HG03139 (cell line): ENCODE measurements at regions not wholly inside any gene's neighbourhood (a gene's known extent, or its start where the extent isn't known, plus 50 kb on each side); places are given as distances from the start of the nearest gene placed in this dataset.
"Not testable (repeated sequence)": the region's sequence is repeated elsewhere in the genome, so short reads cannot be mapped to it uniquely, and the experiment has no call there.

ENCODE experiments used
- ATAC-seq: cut with Tn5 transposase; IDR thresholded peaks from one replicate; pipeline ENCODE4 v1.9.1; 2021; ENCODE audit not compliant: unreplicated experiment

DNA sequence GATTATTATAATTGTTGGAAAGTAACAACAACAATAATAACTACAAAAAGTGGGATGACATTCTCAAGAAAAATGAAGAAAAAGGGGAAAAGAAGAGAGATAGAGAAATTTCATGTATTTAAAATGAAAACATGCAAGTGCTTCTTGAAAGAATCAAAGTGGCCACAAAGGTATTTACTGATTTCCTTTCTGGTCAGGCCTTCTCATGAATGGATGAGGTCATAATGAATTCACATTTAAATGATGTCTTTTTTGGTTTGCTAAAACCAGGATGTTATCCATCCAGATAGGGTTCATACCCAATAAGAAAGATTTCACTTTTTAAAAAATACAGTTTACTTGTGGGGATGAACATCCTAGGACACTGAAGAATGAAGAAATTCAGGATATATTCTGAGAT is 446.4 kb upstream of the PTGER4 start:
- no peak for ATAC-seq

DNA sequence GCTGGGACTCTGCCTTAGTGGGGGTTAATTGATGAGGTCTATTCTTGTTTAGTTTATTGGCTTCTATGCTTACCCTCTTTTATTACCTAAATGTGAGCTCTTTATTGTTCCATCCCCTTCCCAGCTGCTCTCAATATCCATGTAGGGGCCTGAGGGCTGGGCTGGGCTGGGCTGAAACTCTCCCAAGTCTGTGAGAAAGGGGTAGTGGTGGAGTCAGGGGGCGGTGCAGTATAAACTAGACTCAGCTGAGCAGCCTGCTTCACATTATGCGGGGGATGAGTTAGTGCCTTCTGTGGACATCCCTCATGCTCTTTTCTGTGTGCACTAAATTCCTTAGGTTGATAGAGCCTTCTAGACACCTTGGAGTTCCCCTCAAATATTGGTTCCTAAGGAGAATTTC is 451.8 kb upstream of the PTGER4 start:
- ATAC-seq = no peak

DNA sequence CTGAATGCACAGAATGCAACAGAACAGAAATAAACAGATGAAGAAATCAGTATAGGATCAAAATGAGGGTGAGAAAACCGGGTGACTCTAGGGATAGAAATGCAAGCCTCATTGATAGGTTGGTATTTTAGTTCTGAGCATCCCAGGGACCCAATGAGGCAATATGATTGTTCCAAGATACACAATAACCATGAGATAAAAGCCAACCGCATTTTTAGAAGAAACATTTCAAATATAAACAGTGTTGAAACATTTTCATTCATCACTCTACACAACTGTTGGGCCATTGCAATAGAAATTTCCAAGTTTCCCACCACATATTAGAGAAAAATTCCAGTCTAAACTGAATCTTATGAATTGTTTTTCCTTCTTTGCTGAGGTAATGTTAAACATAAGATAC is 452.3 kb upstream of the PTGER4 start:
- no peak for ATAC-seq

DNA sequence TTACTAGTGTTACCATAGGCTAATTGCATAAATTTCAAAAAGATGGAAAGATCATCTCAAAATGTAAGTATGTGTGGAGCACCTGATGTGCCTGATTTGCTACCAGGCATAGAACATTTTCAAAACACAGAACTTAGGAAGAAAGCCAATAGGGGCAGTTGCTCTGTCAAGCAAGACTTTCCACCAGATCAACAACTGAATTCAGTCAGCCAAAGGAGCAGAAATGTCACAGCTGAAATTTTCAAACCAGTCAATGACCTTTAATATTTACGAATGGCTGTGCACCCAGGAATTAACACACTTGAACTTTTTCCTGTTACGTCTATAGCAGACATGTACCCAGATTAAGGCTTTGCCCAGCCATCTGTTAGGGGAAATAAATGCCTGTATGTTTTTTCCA is 452.8 kb upstream of the PTGER4 start:
- no peak for ATAC-seq

DNA sequence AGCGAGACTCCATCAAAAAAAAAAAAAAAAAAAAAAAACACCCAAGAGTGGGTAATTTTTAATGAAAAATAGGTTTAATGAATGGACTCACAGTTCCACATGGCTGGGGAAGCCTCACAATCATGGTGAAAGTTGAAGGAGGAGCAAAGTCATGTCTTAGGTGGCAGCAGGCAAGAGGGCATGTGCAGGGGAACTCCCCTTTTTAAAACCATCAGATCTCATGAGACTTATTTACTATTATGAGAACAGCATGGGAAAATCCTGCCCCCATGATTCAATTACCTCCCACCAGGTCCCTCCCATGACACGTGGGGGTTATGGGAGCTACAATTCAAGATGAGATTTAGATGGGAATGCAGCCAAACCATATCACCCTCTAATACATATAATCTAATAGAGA is 454.6 kb upstream of the PTGER4 start:
- ATAC-seq = not testable (repeated sequence)

DNA sequence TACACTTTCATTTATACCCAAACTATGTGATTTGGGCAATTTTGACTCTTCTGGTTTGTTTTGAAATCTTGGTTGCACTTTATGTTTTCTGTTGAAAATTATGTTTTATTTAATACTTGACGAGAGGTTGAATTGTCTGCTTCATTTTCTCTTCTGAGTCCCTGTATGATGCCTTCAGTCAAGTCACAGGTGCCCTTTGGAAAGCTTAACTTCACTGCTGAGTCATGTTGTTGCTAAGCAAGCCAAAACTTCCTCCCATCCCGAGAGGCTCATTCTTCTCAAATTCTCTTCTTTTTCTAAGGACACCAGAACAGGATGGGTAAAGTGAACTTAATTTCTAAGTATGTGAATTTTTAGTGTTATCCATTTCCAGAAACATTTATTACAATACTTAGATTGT is 455.3 kb upstream of the PTGER4 start:
- ATAC-seq = no peak

DNA sequence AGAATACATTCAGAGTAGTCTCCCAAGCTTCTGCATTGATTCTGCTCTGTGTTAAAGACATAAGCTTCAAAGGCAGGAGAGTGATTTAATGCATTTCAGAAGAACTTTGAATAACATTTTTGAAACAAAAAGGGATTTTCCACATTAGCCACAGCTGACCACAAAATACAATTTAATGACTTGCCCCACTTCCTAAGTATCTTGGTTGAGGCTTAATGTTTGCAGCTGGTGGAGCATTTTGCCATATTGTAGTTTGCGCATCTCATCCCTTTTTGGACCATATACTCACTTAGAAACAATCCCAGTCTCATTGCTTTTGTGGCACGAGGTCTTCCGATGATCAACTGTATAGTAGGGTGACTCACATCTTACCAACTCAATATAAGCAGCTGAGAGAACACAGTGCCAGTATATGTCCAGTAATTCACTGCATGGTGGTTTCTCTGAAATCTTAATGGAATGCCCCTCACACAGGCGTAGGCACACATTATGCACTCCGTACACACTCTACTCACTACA is 455.8 kb upstream of the PTGER4 start:
- ATAC-seq = no peak

DNA sequence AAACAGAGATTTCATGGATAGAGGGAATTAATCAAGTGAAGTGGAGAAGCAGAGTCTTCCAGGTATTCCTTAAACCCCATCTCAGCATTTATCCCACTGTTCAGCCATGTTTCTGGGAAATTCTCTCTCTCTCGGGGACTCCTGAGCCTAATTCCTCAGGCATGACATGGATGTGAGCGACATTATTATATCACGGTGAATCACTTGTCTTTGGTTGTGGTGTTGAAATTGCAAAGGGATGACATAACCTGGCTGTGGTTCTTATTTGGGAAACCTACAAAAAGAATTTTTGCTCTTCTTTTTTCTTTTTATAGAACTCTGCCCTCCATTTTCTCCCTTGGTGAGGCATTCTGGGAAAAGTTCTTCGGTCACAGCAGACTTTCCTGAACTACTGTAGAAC is 457.9 kb upstream of the PTGER4 start:
- no peak for ATAC-seq

DNA sequence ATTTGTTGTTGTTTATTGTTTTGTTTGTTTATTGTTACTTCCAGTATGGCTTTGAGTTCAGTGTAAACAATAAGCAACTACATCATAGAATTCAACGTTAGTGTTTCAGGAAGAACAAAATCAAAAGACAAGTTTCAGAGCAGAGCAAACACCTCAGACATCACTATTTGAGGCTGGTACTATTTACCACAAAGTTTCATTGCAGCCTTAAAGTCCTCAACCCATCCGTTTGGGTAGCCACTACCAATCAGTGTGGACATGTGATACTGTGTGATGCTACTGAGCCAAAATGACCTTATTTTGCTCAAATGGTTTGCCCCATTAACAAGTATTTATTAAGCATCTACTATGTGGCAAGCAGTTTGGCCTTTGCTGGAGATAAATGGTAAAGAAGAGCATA is 458.5 kb upstream of the PTGER4 start:
- ATAC-seq = no peak

DNA sequence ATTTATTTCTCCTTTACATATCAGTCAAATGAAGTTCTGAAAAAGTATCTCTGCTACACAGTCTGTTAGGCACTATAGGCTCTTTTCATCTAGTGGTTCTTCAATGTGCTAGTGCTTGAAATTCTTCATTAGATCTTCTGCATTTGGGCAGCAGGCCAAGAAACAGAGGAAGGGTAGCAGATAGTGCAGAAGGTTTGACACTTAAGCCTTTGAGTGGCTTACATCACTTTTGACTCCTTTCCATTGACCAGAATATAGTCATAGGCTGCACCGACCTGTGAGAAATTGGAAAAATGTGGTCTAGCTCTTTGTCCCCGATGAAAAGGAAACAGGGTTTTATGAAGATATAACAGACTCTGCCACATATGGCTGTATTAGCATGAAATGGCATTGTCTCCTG is 459.5 kb upstream of the PTGER4 start:
- no peak for ATAC-seq

DNA sequence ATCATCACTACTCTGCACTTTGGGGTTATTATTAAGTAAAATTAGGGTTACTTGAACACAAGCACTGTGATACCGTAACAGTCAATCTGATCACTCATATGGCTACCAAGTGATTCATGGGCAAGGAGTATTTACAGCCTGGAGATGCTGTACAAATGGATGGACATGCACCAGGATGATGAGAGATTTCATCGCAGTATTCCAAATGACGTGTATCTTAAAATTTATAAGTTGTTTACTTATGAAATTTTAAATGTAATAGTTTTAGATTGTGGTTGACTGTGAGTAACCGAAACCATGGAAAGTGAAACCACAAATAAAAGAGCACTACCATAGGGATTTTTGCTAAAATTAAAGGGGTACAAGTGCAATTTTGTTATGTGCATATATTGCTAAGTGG is 462.2 kb upstream of the PTGER4 start:
- no peak for ATAC-seq

DNA sequence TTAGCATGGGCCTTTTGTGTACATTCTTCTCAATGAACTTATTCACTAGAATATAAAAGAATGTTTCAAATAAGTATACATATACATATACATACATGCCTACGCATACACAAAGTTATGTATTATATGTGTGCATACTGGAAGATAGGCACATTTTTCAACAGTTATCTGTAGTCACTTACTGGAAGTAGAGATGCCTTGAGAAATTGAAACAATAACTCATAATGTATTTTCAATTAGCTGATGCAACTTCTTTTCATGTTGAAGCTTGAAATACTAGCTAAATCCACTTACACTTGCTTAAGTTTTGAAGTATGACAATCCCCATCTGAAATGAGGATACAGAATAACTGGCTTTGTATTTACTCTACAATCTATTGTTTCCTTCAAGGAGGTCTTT is 469.0 kb upstream of the PTGER4 start:
- ATAC-seq = no peak

DNA sequence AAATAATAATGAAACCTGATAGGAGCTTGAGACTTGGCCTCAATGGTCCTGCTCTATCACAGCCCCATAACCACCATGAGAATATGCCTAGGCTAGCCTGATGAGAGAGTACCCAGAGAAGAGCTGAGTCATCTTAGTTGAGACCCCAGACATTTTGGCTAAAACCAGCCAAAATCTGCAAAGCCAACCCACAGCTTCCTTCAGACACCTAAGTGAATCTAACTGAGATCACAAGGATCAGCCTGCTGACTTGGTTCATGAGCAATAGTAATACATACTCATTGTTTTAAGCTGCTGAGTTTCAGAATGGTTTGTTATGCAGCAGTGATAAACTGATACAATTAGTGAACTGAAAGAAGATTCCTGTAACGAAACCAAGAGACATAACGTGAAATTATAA is 473.7 kb upstream of the PTGER4 start:
- no peak for ATAC-seq

DNA sequence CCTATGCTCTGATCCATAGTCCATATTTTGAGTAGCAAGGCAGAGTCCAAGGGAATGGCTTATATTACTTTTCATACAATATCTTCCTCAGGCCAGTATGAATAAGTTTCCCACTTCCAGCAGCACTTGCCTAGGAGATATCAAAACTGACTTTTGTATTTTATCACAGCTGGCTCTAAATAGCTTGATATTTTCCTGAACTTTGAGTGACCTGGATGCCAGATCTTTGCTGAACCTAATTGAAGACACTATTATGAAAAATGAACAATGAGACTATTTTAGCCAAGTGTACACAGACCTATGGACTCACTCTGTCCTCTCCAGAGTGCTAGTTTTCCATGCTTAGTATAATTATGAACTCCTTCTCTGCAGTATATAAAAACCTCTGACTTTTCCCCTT is 475.6 kb upstream of the PTGER4 start:
- ATAC-seq = no peak

DNA sequence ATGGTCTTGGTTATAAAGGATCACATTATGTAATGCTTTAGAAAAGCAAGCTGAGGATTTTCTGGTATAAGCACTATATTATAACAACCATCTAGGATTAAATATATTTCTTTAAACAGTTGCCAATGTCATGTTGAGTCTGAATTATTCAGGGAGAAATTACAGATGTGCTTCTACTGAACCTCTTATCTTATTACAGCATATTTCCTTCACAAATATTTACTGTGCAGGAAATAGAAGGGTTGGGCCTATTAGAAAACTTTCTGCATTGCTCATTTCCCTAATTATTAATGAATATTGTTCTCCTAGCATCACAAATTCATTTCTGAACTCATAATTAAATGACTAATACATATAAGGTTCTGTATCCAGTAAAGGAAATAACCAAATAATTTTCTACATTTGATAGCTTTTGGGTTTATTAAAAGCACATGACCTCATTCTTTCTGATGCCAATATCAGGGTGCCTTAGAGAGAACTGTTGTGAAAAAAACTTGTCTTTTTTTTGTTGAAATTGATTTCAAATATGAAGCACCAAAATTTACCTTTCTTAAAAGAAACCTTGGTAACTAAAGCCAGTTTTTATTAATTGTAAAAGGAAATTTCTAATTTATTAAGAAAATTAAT is 476.8 kb upstream of the PTGER4 start:
- ATAC-seq = no peak

DNA sequence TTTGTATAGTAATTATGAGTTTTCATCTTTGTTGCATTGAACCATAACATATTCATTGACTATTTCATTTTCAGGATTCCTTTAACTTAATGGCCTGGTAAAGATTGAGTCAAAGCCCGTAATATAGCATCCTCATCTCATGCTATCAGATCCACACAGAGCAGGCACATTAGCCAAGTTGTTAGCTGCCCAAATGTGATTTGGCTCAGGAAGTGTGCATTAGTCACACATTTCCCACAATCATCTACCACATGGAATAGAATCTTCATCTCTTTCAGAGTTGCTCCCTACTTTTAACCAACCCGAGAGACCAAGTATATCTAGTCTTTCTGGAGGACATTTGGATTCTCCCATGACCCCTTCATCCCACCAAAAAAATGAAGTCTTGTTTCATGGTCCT is 481.0 kb upstream of the PTGER4 start:
- no peak for ATAC-seq

DNA sequence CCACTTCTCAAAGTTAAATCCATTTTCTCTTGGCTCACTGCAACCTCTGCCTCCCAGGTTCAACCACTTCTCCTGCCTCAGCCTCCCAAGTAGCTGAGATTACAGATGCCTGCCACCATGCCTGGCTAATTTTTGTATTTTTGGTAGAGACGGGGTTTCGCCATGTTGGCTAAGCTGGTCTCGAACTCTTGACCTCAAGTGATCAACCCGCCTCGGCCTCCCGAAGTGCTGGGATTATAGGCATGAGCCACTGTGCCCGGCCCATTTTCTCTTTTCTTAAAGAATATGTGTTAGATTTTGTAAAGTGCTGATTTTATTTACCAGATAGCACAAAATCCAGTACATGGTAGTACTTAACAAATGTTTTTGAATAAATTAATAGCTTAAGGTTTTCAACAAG is 484.1 kb upstream of the PTGER4 start:
- ATAC-seq = not testable (repeated sequence)

DNA sequence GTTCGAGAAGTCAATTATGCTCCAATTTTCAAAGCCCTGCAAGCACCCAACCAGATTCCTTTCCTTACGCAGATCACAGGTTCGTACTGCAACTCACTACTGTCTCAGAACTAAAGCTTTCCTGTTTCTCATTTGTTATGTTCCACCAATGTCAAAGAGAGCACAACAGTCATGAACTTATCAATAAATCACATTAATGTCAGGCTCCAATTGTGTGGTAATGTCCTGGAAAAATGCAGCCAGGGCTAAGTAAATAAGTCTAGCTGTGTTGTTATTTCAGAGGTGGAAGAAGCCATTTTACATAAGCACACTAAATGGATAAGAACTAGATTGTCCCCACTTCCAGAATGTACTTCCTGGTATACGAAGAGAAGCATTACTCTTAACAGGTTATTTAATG is 488.6 kb upstream of the PTGER4 start:
- ATAC-seq = no peak

DNA sequence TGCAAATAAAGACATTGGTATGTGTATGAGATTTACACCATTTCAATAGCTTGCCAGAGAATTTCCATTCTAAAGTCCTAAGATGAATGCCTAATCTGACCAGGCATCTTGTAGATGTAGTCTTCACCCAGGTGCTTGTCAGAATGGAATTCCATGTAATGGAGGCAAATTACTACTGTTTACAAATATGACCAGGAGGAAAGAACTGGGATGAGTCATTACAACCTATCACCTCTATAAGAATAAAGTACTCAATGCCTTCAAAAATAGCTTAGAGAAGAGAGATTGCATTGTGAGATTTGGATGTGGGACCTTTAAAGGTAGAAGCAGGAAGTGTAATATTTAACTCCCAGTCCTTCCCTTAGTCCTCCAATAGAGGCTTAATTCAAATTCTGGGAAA is 507.0 kb upstream of the PTGER4 start:
- ATAC-seq = no peak

DNA sequence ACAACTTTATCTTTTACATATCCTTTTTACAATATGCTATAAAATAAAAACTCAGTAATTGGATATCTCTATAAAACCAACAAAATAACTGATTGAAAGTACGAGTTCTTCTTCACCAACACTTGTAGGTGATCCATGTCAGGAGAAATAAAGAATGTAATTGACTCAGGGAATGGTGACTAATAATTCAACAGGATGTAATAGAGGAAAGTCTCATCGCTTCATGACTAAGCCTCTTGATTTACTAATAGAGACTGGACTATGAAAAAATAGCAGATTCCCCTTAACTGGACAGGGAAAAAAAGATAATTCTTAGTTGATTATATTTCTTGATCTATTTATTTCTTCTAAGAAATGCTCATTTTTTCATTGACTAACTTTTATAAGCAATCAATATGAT is 507.7 kb upstream of the PTGER4 start:
- ATAC-seq = no peak

DNA sequence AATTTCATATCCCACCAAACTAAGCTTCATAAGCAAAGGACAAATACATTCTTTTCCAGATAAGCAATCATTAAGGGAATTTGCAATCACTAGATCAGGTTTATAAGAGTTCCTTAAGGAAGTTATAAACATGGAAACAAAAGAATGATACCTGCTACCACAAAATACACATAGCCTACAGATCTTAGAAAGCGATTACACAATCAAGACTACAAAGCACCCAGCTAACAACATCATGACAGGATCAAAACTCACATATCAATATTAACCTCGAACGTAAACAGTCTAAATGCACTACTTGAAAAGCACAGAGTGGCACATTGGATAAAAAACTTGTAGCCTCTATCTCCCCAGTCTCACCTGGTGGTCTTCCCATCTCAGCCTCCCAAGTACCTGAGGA is 512.4 kb upstream of the PTGER4 start:
- ATAC-seq = no peak

DNA sequence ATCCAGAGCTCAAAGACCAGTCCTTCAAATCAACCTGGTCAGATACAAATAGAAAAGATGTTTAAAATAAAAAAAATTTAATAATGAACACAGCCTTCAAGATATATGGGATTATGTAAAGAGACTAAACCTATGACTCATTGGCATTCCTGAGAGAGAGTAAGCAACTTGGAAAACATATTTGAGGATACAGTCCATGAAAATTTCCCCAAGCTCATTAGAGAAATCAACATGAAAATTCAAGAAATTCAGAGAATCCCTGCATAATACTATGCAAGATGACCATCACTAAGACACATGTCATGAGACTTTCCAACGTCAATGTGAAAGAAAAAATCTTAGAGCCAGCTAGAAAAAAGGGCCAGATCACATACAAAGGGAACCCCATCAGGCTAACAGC is 512.9 kb upstream of the PTGER4 start:
- ATAC-seq = no peak
